ENCODE measurements at regions not wholly inside any gene's neighbourhood (a gene's known extent, or its start where the extent isn't known, plus 50 kb on each side); places are given as distances from the start of the nearest gene placed in this dataset.
"Not testable (repeated sequence)": the region's sequence is repeated elsewhere in the genome, so short reads cannot be mapped to it uniquely, and the experiment has no call there.

GRCh38 chr2:126154256-126154785 is 501.6 kb upstream of the GYPC start:
- no peak overlapping the region for H3K9ac ChIP-seq (ENCODE audit: low read length in 3 of 3)
- no peak overlapping the region for H3K4me3 ChIP-seq (ENCODE audit: low read length in 3 of 3)
- H3K27me3 ChIP-seq (ENCODE audit: control insufficient read depth, insufficient read depth, low read length) = no peaks in the 10 kb centered on the region
- no peak for TF ChIP-seq CTCF (IDR thresholded peaks at IDR 0.05; ENCODE audit: borderline replicate concordance, extremely low read depth, insufficient read depth)
- no peaks in the 10 kb centered on the region for H3K9me3 ChIP-seq (ENCODE audit: control insufficient read depth in 2 of 3, insufficient read depth in 1 of 3, low read length in 3 of 3)
- no peak for DNase-seq
- intact Hi-C loops (cut with DNase I) = no loop called here
- no peak for FAIRE-seq
- H3K4me1 ChIP-seq (ENCODE audit: control insufficient read depth in 2 of 3, insufficient read depth in 2 of 3, low read depth in 1 of 3, low read length in 3 of 3) = no peaks in the 10 kb centered on the region
- no peaks in the 10 kb centered on the region for H3K36me3 ChIP-seq (ENCODE audit: control insufficient read depth in 2 of 3, insufficient read depth in 3 of 3, low read length in 3 of 3)
- H3K27ac ChIP-seq (ENCODE audit: low read depth in 2 of 2, low read length in 2 of 2) = no peak overlapping the region

- H3K27ac ChIP-seq (ENCODE audit: low read depth in 2 of 2, low read length in 2 of 2); FAIRE-seq; H3K9ac ChIP-seq (ENCODE audit: low read length in 3 of 3); H3K27me3 ChIP-seq (ENCODE audit: control insufficient read depth, insufficient read depth, low read length); DNase-seq; H3K36me3 ChIP-seq (ENCODE audit: control insufficient read depth in 2 of 3, insufficient read depth in 3 of 3, low read length in 3 of 3); H3K9me3 ChIP-seq (ENCODE audit: control insufficient read depth in 2 of 3, insufficient read depth in 1 of 3, low read length in 3 of 3); H3K4me3 ChIP-seq (ENCODE audit: low read length in 3 of 3); H3K4me1 ChIP-seq (ENCODE audit: control insufficient read depth in 2 of 3, insufficient read depth in 2 of 3, low read depth in 1 of 3, low read length in 3 of 3); intact Hi-C loops (cut with DNase I): not testable (repeated sequence)
Measured at GRCh38 chr2:126160950-126161349, 495.0 kb upstream of the GYPC start.

- H3K27ac ChIP-seq (ENCODE audit: low read depth in 2 of 2, low read length in 2 of 2) = no peak overlapping the region
- no peak overlapping the region for H3K9ac ChIP-seq (ENCODE audit: low read length in 3 of 3)
- DNase-seq = no peak
- no peak for TF ChIP-seq CTCF (IDR thresholded peaks at IDR 0.05; ENCODE audit: borderline replicate concordance, extremely low read depth, insufficient read depth)
- H3K27me3 ChIP-seq (ENCODE audit: control insufficient read depth, insufficient read depth, low read length) = no peaks in the 10 kb centered on the region
- no peaks in the 10 kb centered on the region for H3K4me1 ChIP-seq (ENCODE audit: control insufficient read depth in 2 of 3, insufficient read depth in 2 of 3, low read depth in 1 of 3, low read length in 3 of 3)
- FAIRE-seq = no peak
- intact Hi-C loops (cut with DNase I) = no loop called here
- no peaks in the 10 kb centered on the region for H3K36me3 ChIP-seq (ENCODE audit: control insufficient read depth in 2 of 3, insufficient read depth in 3 of 3, low read length in 3 of 3)
- H3K4me3 ChIP-seq (ENCODE audit: low read length in 3 of 3) = no peak overlapping the region
- no peaks in the 10 kb centered on the region for H3K9me3 ChIP-seq (ENCODE audit: control insufficient read depth in 2 of 3, insufficient read depth in 1 of 3, low read length in 3 of 3)
Measured at GRCh38 chr2:126172631-126173184, 483.2 kb upstream of the GYPC start.

- FAIRE-seq = no peak
- TF ChIP-seq CTCF (IDR thresholded peaks at IDR 0.05; ENCODE audit: borderline replicate concordance, extremely low read depth, insufficient read depth) = no peak
- intact Hi-C loops (cut with DNase I) = no loop called here
Measured at GRCh38 chr2:126175222-126175621, 480.7 kb upstream of the GYPC start.

More at GRCh38 chr2:126175222-126175621, 480.7 kb upstream of the GYPC start:
- no peak overlapping the region for H3K9ac ChIP-seq (ENCODE audit: low read length in 3 of 3)
- H3K27ac ChIP-seq (ENCODE audit: low read depth in 2 of 2, low read length in 2 of 2) = no peak overlapping the region
- no peaks in the 10 kb centered on the region for H3K4me1 ChIP-seq (ENCODE audit: control insufficient read depth in 2 of 3, insufficient read depth in 2 of 3, low read depth in 1 of 3, low read length in 3 of 3)
- no peak for DNase-seq
- no peaks in the 10 kb centered on the region for H3K36me3 ChIP-seq (ENCODE audit: control insufficient read depth in 2 of 3, insufficient read depth in 3 of 3, low read length in 3 of 3)
- no peaks in the 10 kb centered on the region for H3K9me3 ChIP-seq (ENCODE audit: control insufficient read depth in 2 of 3, insufficient read depth in 1 of 3, low read length in 3 of 3)
- H3K4me3 ChIP-seq (ENCODE audit: low read length in 3 of 3) = no peak overlapping the region
- no peaks in the 10 kb centered on the region for H3K27me3 ChIP-seq (ENCODE audit: control insufficient read depth, insufficient read depth, low read length)
